ENCODE measurements at regions not wholly inside any gene's neighbourhood (a gene's known extent, or its start where the extent isn't known, plus 50 kb on each side); places are given as distances from the start of the nearest gene placed in this dataset.

GRCh38 chr2:145980318-145980717 lies 1460.4 kb upstream of the ZEB2 start:
- Histone ChIP-seq H3K27ac (ENCODE audit: low read depth) (no peak overlapping the region), H3K27me3 (ENCODE audit: insufficient read depth) (no peaks in the 10 kb centered on the region), H4K20me1 (replicated peaks; ENCODE audit: insufficient read depth) (no peaks in the 10 kb centered on the region), H3F3A (replicated peaks; ENCODE audit: low read depth) (no peaks in the 10 kb centered on the region), H3K4me1 (ENCODE audit: insufficient read depth) (no peaks in the 10 kb centered on the region), H3K79me2 (replicated peaks; ENCODE audit: insufficient read depth) (no peaks in the 10 kb centered on the region), H3K9me2 (ENCODE audit: insufficient read depth) (no peaks in the 10 kb centered on the region), H2AFZ (no peak overlapping the region), H3K4me3 (no peak overlapping the region), H3K36me3 (ENCODE audit: insufficient read depth) (no peaks in the 10 kb centered on the region), H3K4me2 (no peak overlapping the region)
- TF ChIP-seq EZH2 (IDR thresholded peaks at IDR 0.05; ENCODE audit: low read depth, unreplicated experiment) (no peak), REST (IDR thresholded peaks at IDR 0.05; ENCODE audit: unreplicated experiment) (no peak), CREB1 (CRISPR knock-in tag; IDR thresholded peaks at IDR 0.05; ENCODE audit: low read depth) (no peak), ZNF114 (CRISPR knock-in tag; IDR thresholded peaks at IDR 0.05) (no peak), ZNF331 (CRISPR knock-in tag; IDR thresholded peaks at IDR 0.05; ENCODE audit: low read depth) (no peak), ZNF462 (CRISPR knock-in tag; IDR thresholded peaks at IDR 0.05) (no peak)
- ATAC-seq, result no peak
- Mint-ChIP-seq H3K4me1 (no peaks in the 10 kb centered on the region), H3K27me3 (ENCODE audit: insufficient read depth, low read depth, poor library complexity) (no peaks in the 10 kb centered on the region), H3K27ac (no peak overlapping the region), H3K4me3 (no peak overlapping the region), H3K36me3 (ENCODE audit: low read depth) (no peaks in the 10 kb centered on the region), H3K9me3 (no peaks in the 10 kb centered on the region)
- no peak for DNase-seq (ENCODE audit: low spot score)

Data from GM23338 (cell line).